ENCODE measurements at regions not wholly inside any gene's neighbourhood (a gene's known extent, or its start where the extent isn't known, plus 50 kb on each side); places are given as distances from the start of the nearest gene placed in this dataset.
"Not testable (repeated sequence)": the region's sequence is repeated elsewhere in the genome, so short reads cannot be mapped to it uniquely, and the experiment has no call there.

DNA sequence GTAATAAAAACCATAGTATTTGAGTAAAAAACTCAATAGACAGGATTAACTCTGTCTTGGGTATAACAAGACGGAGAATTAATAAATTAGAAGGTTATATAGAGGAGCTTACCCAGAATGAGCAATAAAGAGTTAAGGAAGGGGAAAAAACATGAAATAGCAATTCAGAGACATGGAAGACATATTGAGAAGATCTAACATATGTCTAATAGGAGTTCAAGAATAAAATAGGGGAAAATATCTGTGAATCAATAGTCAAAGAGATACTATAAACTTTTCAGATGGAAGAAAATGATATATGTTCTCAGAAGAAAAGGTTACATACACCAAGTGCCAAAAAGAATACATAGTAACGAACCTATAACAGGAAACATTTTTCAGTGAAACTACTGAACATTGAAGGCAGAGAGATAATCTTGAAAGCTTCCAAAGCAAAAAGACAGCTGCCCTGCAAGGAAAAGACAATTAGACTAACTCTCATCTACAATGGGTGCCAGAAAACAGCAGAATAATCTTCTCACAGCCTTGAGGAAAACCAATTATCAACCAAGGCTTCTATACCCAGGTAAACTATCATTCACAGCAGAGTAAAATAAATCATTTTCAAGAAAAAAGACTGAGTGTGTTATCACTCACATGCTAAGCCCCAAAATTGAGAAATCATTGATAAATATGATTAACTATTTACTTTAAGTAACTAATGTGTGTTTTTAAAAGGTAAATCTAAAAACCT lies 106.0 kb downstream of the ENC1 start:
- Histone ChIP-seq H3K4me1 (ENCODE audit: low read depth) (no peaks in the 10 kb centered on the region), H3K9me3 (peaks cover 2% of the 10 kb centered on the region), H3K36me3 (ENCODE audit: low read depth) (no peaks in the 10 kb centered on the region), H3K4me3 (no peak overlapping the region)
- TF ChIP-seq, protein P1, sequence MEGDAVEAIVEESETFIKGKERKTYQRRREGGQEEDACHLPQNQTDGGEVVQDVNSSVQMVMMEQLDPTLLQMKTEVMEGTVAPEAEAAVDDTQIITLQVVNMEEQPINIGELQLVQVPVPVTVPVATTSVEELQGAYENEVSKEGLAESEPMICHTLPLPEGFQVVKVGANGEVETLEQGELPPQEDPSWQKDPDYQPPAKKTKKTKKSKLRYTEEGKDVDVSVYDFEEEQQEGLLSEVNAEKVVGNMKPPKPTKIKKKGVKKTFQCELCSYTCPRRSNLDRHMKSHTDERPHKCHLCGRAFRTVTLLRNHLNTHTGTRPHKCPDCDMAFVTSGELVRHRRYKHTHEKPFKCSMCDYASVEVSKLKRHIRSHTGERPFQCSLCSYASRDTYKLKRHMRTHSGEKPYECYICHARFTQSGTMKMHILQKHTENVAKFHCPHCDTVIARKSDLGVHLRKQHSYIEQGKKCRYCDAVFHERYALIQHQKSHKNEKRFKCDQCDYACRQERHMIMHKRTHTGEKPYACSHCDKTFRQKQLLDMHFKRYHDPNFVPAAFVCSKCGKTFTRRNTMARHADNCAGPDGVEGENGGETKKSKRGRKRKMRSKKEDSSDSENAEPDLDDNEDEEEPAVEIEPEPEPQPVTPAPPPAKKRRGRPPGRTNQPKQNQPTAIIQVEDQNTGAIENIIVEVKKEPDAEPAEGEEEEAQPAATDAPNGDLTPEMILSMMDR (IDR thresholded peaks at IDR 0.05) = no peak
- intact Hi-C loops (cut with DNase I, micrococcal nuclease) = no loop called here
- no peak for DNase-seq
- no peak for ATAC-seq

- Histone ChIP-seq H3K4me1 (ENCODE audit: low read depth) (no peaks in the 10 kb centered on the region), H3K4me3 (no peak overlapping the region), H3K9me3 (peaks cover 2% of the 10 kb centered on the region), H3K36me3 (ENCODE audit: low read depth) (no peaks in the 10 kb centered on the region)
- ATAC-seq (no peak), DNase-seq (no peak)
- TF ChIP-seq, protein P1 (IDR thresholded peaks at IDR 0.05) = no peak
- intact Hi-C loops (cut with DNase I, micrococcal nuclease) = no loop called here
Measured at GRCh38 chr5:74530326-74531050, 110.0 kb downstream of the ENC1 start.

DNA sequence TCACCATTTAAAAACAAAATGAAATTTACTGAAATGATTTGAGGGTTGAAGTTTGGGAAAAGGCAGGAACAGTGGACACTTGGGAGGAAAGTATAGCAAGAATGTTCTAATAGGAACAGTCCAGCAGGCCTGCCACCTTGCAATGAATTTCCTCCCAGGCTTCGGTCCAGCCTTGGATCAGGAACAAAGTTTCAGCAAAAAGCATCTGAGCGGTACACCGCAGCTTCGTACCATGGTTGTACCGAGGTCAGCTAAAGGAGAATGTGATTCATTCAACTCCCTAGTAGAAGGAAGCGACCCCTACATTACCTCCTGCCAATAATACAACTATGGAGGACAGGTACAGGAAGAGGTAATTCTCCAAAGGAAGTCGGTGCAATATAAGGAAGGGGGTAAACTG lies 111.4 kb downstream of the ENC1 start:
- no peak for ATAC-seq
- DNase-seq = no peak
- no peaks in the 10 kb centered on the region for H3K4me1 ChIP-seq (ENCODE audit: low read depth)
- TF ChIP-seq, protein P1 (IDR thresholded peaks at IDR 0.05) = no peak
- H3K4me3 ChIP-seq = no peak overlapping the region
- peaks cover 4% of the 10 kb centered on the region for H3K9me3 ChIP-seq
- no peaks in the 10 kb centered on the region for H3K36me3 ChIP-seq (ENCODE audit: low read depth)
- intact Hi-C loops (cut with DNase I, micrococcal nuclease) = no loop called here

- Histone ChIP-seq H3K4me3 (no peak overlapping the region), H3K4me1 (ENCODE audit: low read depth) (no peaks in the 10 kb centered on the region), H3K36me3 (ENCODE audit: low read depth) (no peaks in the 10 kb centered on the region), H3K9me3 (peaks cover 7% of the 10 kb centered on the region)
- TF ChIP-seq, protein P1 (IDR thresholded peaks at IDR 0.05) = no peak
- no peak for ATAC-seq
- intact Hi-C loops (cut with DNase I, micrococcal nuclease) = no loop called here
- no peak for DNase-seq
Measured at GRCh38 chr5:74526111-74526510, 114.4 kb downstream of the ENC1 start.

DNA sequence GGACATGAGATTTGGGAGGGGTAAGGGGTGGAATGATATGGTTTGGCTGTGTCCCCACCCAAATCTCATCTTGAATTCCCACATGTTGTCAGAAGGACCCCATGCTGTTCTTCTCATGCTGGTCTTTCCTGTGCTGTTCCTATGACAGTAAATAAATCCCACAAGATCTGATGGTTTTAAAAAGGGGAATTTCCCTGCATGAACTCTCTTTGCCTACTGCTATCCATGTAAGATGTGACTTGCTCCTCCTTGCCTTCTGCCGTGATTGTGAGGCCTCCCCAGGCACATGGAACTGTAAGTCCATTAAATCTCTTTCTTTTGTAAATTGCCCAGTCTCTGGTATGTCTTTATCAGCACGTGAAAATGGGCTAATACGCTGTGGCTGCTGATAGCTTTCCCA lies 115.8 kb downstream of the ENC1 start:
- H3K4me3 ChIP-seq; intact Hi-C loops (cut with DNase I, micrococcal nuclease); H3K9me3 ChIP-seq; DNase-seq; H3K36me3 ChIP-seq (ENCODE audit: low read depth); H3K4me1 ChIP-seq (ENCODE audit: low read depth); ATAC-seq: not testable (repeated sequence)

- H3K4me1 ChIP-seq (ENCODE audit: low read depth); H3K4me3 ChIP-seq; H3K9me3 ChIP-seq; DNase-seq; H3K36me3 ChIP-seq (ENCODE audit: low read depth); ATAC-seq; intact Hi-C loops (cut with DNase I, micrococcal nuclease): not testable (repeated sequence)
Measured at GRCh38 chr5:74523698-74524097, 116.8 kb downstream of the ENC1 start.

DNA sequence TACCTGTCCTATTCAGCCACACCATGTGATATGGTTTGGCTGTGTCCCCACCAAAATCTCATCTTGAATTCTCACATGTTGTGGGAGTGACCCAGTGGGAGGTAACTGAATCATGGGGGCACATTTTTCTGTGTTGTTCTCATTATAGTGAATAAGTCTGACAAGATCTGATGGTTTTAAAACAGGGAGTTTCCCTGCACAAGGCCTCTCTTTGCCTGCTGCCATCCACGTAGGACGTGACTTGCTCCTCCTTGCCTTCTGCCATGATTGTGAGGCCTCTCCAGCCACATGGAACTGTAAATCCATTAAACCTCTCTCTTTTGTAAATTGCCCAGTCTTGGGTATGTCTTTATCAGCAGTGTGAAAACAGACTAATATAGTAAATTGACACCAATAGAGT lies 117.7 kb downstream of the ENC1 start:
- intact Hi-C loops (cut with DNase I, micrococcal nuclease); H3K4me1 ChIP-seq (ENCODE audit: low read depth); DNase-seq; H3K4me3 ChIP-seq; H3K36me3 ChIP-seq (ENCODE audit: low read depth); H3K9me3 ChIP-seq; ATAC-seq: not testable (repeated sequence)
